Psoas muscle (tissue), 7 donors: ENCODE measurements at regions not wholly inside any gene's neighbourhood (a gene's known extent, or its start where the extent isn't known, plus 50 kb on each side); places are given as distances from the start of the nearest gene placed in this dataset.
"Not testable (repeated sequence)": the region's sequence is repeated elsewhere in the genome, so short reads cannot be mapped to it uniquely, and the experiment has no call there.

Experiments used
- ATAC-seq, 4 donors: fragments of 200-7000 bp; cut with Tn5 transposase; one replicate each; pipeline ENCODE4 v1.9.1; 2020; ENCODE audit warnings: moderate library complexity in 3 of 4, mild to moderate bottlenecking in 2 of 4
- DNase-seq, 2 donors: peaks; one replicate each; pipeline ENCODE4 v3.0.0-alpha.2; 2020
- H3K27ac ChIP-seq: fragments of 200-600 bp; one replicate; pipeline ENCODE4 v1.8.0; 2022
- H3K27me3 ChIP-seq, 3 donors: fragments of 200-600 bp in 1 of 3; one replicate each; pipeline versions ENCODE4 v1.6.1 to v1.8.0; 2013 to 2022; ENCODE audit warnings: low read length in 2 of 3, mild to moderate bottlenecking in 2 of 3, moderate library complexity in 1 of 3; ENCODE audit not compliant: insufficient read depth in 3 of 3
- H3K36me3 ChIP-seq, 2 donors: fragments of 200-600 bp in 1 of 2; one replicate each; pipeline versions ENCODE4 v1.6.1 to v1.8.0; 2013 to 2022; ENCODE audit warnings: low read depth in 1 of 2, mild to moderate bottlenecking in 1 of 2, moderate library complexity in 1 of 2; ENCODE audit not compliant: insufficient read depth in 1 of 2
- H3K4me1 ChIP-seq: fragments of 200-600 bp; one replicate; pipeline ENCODE4 v1.8.0; 2022
- H3K4me3 ChIP-seq: fragments of 200-600 bp; one replicate; pipeline ENCODE4 v1.8.0; 2022; ENCODE audit warnings: mild to moderate bottlenecking
- H3K9me3 ChIP-seq: fragments of 200-600 bp; one replicate; pipeline ENCODE4 v1.8.0; 2022
- CTCF ChIP-seq: fragments of 200-600 bp; IDR thresholded peaks from one replicate; pipeline ENCODE4 v1.8.0; 2022; ENCODE audit warnings: antibody characterized with exemption
- WGBS, 3 donors: extraction: QIAGEN DNeasy Blood & Tissue Kit; methylation state at CpG; one replicate each; pipeline versions ENCODE4 v1.1.6 to v1.1.7; 2013; 5-methylcytosine and 5-hydroxymethylcytosine counted together
- intact Hi-C, 2 donors: fragments of 100-400 bp; cut with DNase I; formaldehyde crosslinking; loops; one replicate each; pipeline versions ENCODE4 v1.11.0 to v1.14.2; 2022
- donor health status: healthy with polysubstance abuse.
- donor health status: DM: no; HTN: no; CAD: no; lungs with moderate emphysema.
- donor health status: Bipolar disorder and iron deficiency.
- donor health status: healthy.
- donor health status: DM: yes; HTN: yes; CAD: no.
- donor health status: DM: no; HTN: no; CAD: no.
- donor health status: DM: yes; HTN: yes; CAD: no.

DNA sequence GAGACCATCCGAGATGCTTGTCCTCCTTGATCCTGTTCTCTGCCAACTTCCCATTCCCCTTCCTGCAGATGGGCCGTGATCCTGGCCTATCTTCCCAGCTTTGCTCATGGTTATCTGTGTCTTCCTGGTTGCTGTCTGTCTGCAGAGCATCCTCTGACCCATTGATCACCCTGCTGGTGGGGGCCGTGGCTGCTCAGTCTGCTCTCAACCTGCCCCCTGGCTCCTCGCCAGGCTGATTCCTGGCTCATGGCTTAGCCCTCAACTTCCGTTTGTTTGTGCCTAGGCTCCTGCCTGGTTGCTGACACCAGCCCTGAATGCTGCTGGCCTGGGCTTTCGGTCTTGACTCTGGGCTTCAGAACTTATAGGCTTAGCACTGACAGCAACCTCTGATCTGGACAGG is 67.1 kb upstream of the SMIM15 start:
- Histone ChIP-seq H3K9me3 (no peaks in the 10 kb centered on the region), H3K4me1 (no peaks in the 10 kb centered on the region), H3K4me3 (no peak overlapping the region), H3K27me3 (no peaks in the 10 kb centered on the region), H3K27ac (no peak overlapping the region), H3K36me3 (no peaks in the 10 kb centered on the region)
- no peak for TF ChIP-seq CTCF
- intact Hi-C loops: loop anchor here in 1 of 2 donors (10.0 kb wide), 1 partner anchor 45 kb away; no protein-coding TSS in a partner anchor
- WGBS, 3 donors: 56 to 59% (median 59%) methylated on average over 6 of the region's 6 CpGs
- no peak for DNase-seq
- ATAC-seq: no peak

DNA sequence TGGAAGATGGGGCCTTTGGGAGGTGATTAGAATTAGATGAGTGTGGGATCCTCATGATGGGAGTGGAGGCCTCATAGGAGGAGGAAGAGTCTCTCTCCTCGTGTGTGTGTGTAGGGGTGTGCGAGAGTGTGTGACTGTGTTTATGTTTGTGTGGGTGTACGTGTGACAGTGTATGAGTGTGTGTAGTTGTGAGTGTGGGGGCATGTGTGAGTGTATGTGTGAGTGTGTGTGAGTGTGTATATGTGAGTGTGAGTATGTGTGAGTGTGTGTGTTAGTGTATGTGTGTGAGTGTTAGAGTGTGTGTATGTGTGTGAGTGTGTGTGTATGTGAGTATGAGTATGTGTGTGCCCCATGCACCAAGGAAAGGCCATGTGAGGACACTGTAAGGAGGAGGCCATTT is 68.2 kb upstream of the SMIM15 start:
- ATAC-seq (no peak), DNase-seq (no peak)
- H3K36me3 ChIP-seq: no peaks in the 10 kb centered on the region
- no peak for TF ChIP-seq CTCF
- H3K9me3 ChIP-seq: no peaks in the 10 kb centered on the region
- no peaks in the 10 kb centered on the region for H3K27me3 ChIP-seq
- 90 to 93% (median 91%) methylated on average over 3 of the region's 3 CpGs for WGBS, 3 donors
- intact Hi-C loops: no loop called here
- H3K27ac ChIP-seq: no peak overlapping the region
- H3K4me3 ChIP-seq: no peak overlapping the region
- H3K4me1 ChIP-seq: no peaks in the 10 kb centered on the region

- Histone ChIP-seq H3K27me3 (no peaks in the 10 kb centered on the region), H3K36me3 (no peaks in the 10 kb centered on the region), H3K4me3 (no peak overlapping the region), H3K9me3 (no peaks in the 10 kb centered on the region), H3K27ac (no peak overlapping the region), H3K4me1 (no peaks in the 10 kb centered on the region)
- intact Hi-C loops: no loop called here
- ATAC-seq: no peak
- no peak for TF ChIP-seq CTCF
- no peak for DNase-seq
These were observed 69.5 kb upstream of the SMIM15 start for GRCh38 chr5:61231813-61232212.

GRCh38 chr5:61232490-61233050 is 70.3 kb upstream of the SMIM15 start:
- ATAC-seq (no peak), DNase-seq (no peak)
- Histone ChIP-seq H3K4me3 (no peak overlapping the region), H3K27ac (no peak overlapping the region), H3K36me3 (no peaks in the 10 kb centered on the region), H3K4me1 (no peaks in the 10 kb centered on the region), H3K27me3 (no peaks in the 10 kb centered on the region), H3K9me3 (no peaks in the 10 kb centered on the region)
- no peak for TF ChIP-seq CTCF
- 30 to 61% (median 44%) methylated on average over 3 of the region's 3 CpGs for WGBS, 3 donors
- intact Hi-C loops: no loop called here

DNA sequence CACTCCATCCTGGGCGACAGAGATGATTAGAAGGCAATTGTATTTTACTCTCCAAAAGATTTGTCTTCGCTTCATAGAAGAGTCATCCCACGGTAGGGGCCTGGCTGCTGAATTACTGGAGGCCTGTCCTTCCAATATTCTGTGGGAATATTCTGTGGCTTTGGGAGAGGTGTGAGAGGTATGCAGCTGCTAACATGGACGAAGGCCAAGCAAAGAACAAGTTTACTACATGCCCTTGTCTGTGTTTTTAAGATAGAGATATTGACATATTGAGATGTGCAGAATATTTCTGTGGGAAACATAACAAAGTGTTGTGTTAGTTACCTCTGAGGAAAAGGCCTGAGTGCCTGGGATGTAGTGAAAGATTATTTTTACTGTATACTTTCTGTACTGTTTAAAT is 71.8 kb upstream of the SMIM15 start:
- peaks cover 0 to 2% (median 0%) of the 10 kb centered on the region in 3 donors for H3K27me3 ChIP-seq
- no peaks in the 10 kb centered on the region for H3K4me1 ChIP-seq
- no peak for TF ChIP-seq CTCF
- DNase-seq: no peak
- WGBS, 3 donors: 83 to 89% (median 86%) methylated on average over 4 of the region's 4 CpGs
- H3K9me3 ChIP-seq: no peaks in the 10 kb centered on the region
- intact Hi-C loops: no loop called here
- no peak for ATAC-seq
- no peak overlapping the region for H3K27ac ChIP-seq
- H3K4me3 ChIP-seq: no peak overlapping the region
- H3K36me3 ChIP-seq: no peaks in the 10 kb centered on the region

DNA sequence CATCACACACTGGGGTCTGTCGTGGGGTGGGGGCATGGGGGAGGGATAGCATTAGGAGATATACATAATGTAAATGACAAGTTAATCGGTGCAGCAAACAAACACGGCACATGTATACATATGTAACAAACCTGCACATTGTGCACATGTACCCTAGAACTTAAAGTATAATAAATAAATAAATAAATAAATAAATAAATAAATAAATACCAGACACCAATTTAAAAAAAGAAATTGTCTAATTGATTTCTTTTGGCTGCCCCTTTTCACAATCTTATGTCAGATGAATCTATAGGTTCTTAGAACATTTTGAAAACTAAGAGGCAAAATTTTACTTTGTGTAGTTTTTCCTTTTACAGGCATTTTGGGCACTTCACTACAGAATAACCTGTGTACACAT is 74.4 kb upstream of the SMIM15 start:
- H3K9me3 ChIP-seq, ATAC-seq, H3K27ac ChIP-seq, H3K4me3 ChIP-seq, intact Hi-C loops, DNase-seq, H3K4me1 ChIP-seq, H3K36me3 ChIP-seq, H3K27me3 ChIP-seq: not testable (repeated sequence)
- WGBS, 3 donors: 91 to 95% (median 92%) methylated on average over 3 of the region's 3 CpGs
